Liver (tissue), 3 donors: ENCODE measurements at regions not wholly inside any gene's neighbourhood (a gene's known extent, or its start where the extent isn't known, plus 50 kb on each side); places are given as distances from the start of the nearest gene placed in this dataset.

Source experiments
- CTCF ChIP-seq: fragments of 150-350 bp; IDR thresholded peaks from 2 replicates; pipeline ENCODE4 v1.5.1; 2017; ENCODE audit warnings: improper control_type of control experiment, low read depth, low read length; ENCODE audit not compliant: missing input control
- EGR1 ChIP-seq, 2 donors: IDR thresholded peaks; 2 replicates each; pipeline ENCODE4 v1.6.1; 2016 to 2018; ENCODE audit warnings: antibody characterized with exemption in 2 of 2, low read depth in 2 of 2
- YY1 ChIP-seq: IDR thresholded peaks from 2 replicates; pipeline ENCODE4 v1.6.1; 2016; ENCODE audit warnings: antibody characterized with exemption, mild to moderate bottlenecking
- ZBTB33 ChIP-seq: IDR thresholded peaks from 2 replicates; pipeline ENCODE4 v1.6.1; 2016; ENCODE audit warnings: antibody characterized with exemption
- donor health status: healthy.
- donor health status: healthy.

DNA sequence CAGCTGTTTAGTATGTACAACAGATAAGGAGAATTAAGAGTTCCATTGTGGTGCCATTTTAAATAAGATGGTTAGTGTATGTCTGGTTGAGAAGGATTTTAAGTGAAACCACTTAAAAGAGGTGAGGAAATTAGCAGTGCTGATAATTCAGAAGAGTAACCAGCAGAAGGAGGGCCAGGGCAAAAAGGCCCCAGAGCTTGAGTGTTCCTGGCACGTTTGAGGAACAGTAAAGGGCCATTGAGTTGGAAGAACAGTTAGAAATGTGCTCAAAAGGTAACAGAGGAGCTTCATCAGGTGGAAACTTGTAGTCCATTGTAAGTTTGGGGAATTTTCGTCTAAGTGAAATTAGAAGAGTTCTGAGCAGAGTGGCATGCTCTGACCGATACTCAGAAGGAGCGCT, 606.2 kb upstream of the ZFP42 start:
- TF ChIP-seq EGR1 (IDR thresholded peaks at IDR 0.05; ENCODE audit: low read depth in 2 of 2), result no peak
- no peak for TF ChIP-seq CTCF
- no peak for TF ChIP-seq YY1
- no peak for TF ChIP-seq ZBTB33
